Colonic mucosa (tissue), 4 donors: ENCODE measurements at regions not wholly inside any gene's neighbourhood (a gene's known extent, or its start where the extent isn't known, plus 50 kb on each side); places are given as distances from the start of the nearest gene placed in this dataset.

Experiments
- DNase-seq: peaks from one replicate; pipeline ENCODE4 v3.0.0-alpha.2; 2020
- H3K27ac ChIP-seq: fragments of 200-600 bp; one replicate; pipeline ENCODE4 v1.8.0; 2021
- H3K27me3 ChIP-seq: fragments of 200-600 bp; one replicate; pipeline ENCODE4 v1.8.0; 2021
- H3K36me3 ChIP-seq: fragments of 200-600 bp; one replicate; pipeline ENCODE4 v1.8.0; 2021
- H3K4me1 ChIP-seq: fragments of 200-600 bp; one replicate; pipeline ENCODE4 v1.8.0; 2021; ENCODE audit warnings: mild to moderate bottlenecking
- H3K4me3 ChIP-seq: fragments of 200-600 bp; one replicate; pipeline ENCODE4 v1.8.0; 2021
- H3K9ac ChIP-seq, 2 donors: one replicate each; pipeline ENCODE4 v1.7.0; 2013; ENCODE audit warnings: control low read depth in 2 of 2, low read depth in 2 of 2, low read length in 2 of 2
- H3K9me3 ChIP-seq: fragments of 200-600 bp; one replicate; pipeline ENCODE4 v1.8.0; 2021
- intact Hi-C: fragments of 100-400 bp; cut with DNase I; formaldehyde crosslinking; loops from one replicate; pipeline ENCODE4 v1.14.1; 2022
- TF ChIP-seq, protein P1 (sequence below): fragments of 200-600 bp; IDR thresholded peaks from one replicate; pipeline ENCODE4 v1.8.0; 2022; ENCODE audit warnings: antibody characterized with exemption, mild to moderate bottlenecking
- donor health status: healthy.
- donor health status: DM: no; HTN: no; CAD: no.
- donor health status: DM: no; HTN: no; CAD: no.

DNA sequence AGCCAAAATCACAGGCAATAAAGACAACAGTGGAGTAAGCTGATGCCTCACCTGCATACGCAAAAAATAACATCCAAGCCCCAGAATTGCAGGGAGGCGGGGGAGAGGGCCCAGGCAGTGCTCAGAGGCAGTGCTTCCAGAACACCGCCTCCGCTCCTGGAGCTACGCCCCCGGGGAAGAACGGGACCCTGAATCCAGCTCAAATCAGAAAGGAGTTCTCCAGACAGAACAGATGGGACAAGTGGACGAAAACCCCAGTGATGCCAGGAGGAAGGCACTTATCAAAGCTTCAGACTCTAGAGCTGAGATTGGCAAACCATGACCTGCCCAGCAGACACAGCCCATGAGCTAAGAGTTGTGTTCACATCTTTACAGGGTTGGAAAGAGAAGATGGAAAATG, 683.9 kb downstream of the TBC1D22A start:
- Histone ChIP-seq H3K9ac (no peak overlapping the region), H3K4me1 (no peaks in the 10 kb centered on the region), H3K27me3 (no peaks in the 10 kb centered on the region), H3K4me3 (no peak overlapping the region), H3K27ac (no peak overlapping the region), H3K36me3 (no peaks in the 10 kb centered on the region), H3K9me3 (no peaks in the 10 kb centered on the region)
- intact Hi-C loops: no loop called here
- TF ChIP-seq, protein P1, sequence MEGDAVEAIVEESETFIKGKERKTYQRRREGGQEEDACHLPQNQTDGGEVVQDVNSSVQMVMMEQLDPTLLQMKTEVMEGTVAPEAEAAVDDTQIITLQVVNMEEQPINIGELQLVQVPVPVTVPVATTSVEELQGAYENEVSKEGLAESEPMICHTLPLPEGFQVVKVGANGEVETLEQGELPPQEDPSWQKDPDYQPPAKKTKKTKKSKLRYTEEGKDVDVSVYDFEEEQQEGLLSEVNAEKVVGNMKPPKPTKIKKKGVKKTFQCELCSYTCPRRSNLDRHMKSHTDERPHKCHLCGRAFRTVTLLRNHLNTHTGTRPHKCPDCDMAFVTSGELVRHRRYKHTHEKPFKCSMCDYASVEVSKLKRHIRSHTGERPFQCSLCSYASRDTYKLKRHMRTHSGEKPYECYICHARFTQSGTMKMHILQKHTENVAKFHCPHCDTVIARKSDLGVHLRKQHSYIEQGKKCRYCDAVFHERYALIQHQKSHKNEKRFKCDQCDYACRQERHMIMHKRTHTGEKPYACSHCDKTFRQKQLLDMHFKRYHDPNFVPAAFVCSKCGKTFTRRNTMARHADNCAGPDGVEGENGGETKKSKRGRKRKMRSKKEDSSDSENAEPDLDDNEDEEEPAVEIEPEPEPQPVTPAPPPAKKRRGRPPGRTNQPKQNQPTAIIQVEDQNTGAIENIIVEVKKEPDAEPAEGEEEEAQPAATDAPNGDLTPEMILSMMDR: no peak
- DNase-seq: peak; percentile 1

DNA sequence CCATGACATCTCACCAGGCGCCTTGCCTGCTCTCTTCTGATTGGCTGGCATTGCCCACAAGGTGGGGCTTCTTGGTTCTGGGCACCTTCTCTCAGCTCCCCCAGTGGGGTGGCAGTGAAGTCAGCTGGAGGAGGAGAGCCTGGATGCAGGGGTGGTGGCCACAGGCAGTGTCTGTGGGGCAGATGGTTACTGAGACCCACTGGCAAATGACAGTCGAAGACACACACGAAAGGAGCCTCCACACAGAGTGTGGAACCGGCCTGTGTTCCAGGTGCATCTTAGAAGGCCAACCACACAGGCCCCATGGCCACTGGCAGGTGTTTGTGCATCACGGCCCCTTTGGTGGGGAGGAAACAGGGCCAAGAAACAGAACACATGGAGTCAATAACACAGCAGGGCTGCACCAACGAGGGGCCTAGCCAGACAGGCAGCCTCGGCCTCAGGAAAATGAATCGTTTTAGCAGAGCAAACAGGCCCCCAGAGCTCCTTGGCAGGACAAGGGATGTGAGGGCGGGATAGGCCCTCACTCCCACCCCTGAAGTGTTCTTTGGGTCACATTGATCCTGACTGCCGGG, 683.4 kb downstream of the TBC1D22A start:
- no peak for DNase-seq
- H3K36me3 ChIP-seq: no peaks in the 10 kb centered on the region
- intact Hi-C loops: no loop called here
- no peaks in the 10 kb centered on the region for H3K27me3 ChIP-seq
- no peak overlapping the region for H3K27ac ChIP-seq
- no peak overlapping the region for H3K4me3 ChIP-seq
- TF ChIP-seq, protein P1: no peak
- no peak overlapping the region for H3K9ac ChIP-seq
- H3K4me1 ChIP-seq: no peaks in the 10 kb centered on the region
- H3K9me3 ChIP-seq: no peaks in the 10 kb centered on the region

DNA sequence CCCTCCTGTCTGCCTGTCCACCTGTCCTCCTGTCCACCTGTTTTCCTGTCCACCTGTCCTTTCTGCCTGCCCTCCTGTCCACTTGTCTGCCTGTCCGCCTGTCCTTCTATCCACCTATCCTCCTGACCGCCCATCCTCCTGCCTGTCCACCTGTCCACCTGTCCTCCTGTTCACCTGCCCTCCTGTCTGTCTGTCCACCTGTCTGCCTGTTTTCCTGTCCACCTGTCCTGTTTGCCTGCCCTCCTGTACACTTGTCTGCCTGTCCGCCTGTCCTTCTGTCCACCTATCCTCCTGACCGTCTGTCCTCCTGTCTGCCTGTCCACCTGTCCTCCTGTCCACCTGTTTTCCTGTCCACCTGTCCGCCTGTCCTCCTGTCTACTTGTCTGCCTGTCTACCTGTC, 682.8 kb downstream of the TBC1D22A start:
- Histone ChIP-seq H3K9me3 (no peaks in the 10 kb centered on the region), H3K4me1 (no peaks in the 10 kb centered on the region), H3K36me3 (no peaks in the 10 kb centered on the region), H3K27me3 (no peaks in the 10 kb centered on the region), H3K27ac (no peak overlapping the region), H3K9ac (no peak overlapping the region), H3K4me3 (no peak overlapping the region)
- intact Hi-C loops: no loop called here
- DNase-seq: peak; percentile 5
- TF ChIP-seq, protein P1: no peak

DNA sequence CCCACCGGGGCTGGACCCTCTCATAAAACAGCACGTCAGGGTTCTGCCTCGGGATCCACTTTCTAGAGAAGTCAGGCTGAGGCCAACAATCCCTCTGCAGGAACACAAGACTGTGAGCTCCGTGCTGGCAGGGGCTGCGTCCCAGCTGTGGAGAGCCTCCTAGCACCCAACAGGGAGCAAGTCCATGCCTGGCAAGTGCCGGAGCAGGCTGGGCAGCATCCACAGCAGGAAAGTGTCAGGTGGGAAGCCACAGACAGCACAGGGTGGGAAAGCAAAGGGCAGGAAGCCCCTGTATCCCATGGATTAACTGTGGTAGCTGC, 682.3 kb downstream of the TBC1D22A start:
- Histone ChIP-seq H3K27ac (no peak overlapping the region), H3K9me3 (no peaks in the 10 kb centered on the region), H3K36me3 (no peaks in the 10 kb centered on the region), H3K27me3 (no peaks in the 10 kb centered on the region), H3K4me3 (no peak overlapping the region), H3K9ac (no peak overlapping the region), H3K4me1 (no peaks in the 10 kb centered on the region)
- TF ChIP-seq, protein P1: no peak
- intact Hi-C loops: no loop called here
- DNase-seq: peak; percentile 5

DNA sequence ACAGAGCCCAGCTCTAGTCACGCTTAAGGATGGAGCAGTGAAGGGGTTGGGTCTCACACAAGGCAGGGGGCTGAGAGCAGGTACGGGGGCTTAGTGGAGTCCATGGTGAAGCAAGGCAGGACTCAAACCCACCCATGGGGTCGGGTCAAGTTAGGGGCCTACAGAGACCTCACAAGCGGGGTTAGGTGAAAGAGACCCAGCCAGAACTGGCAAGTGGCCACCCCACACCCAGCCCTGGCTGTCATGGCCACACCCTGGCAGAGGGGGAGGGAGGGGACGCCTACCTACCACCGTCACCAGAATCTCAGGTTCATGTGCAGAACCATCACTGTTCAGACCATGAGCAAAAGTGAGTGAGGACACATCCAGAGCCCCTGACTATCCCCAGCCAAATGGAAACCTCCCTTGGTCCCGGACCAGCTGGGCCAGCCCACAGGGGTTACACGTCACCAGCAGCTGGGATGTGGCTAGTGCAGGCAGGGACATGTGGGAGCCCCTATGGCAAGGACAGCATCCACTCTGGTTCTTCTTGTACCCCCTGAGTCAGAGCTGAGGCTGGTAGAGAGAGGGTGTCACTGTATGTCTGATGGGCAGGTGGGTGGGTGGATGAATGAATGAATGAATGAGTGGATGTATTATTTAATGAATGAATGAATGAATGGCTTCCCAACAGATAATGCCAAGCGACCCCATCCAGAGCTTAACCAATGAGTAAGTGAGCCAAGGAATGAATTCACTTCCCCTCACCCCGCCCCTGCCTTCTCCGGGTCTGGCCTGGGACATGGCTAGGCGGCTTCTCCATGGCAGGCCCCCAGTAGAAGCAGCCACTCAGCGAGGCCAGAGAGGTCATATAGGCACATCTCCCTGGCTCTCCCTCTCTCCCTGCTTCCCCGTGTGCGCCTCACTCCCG, 681.6 kb downstream of the TBC1D22A start:
- Histone ChIP-seq H3K27ac (no peak overlapping the region), H3K4me3 (no peak overlapping the region), H3K9me3 (no peaks in the 10 kb centered on the region), H3K9ac (no peak overlapping the region), H3K27me3 (no peaks in the 10 kb centered on the region), H3K36me3 (no peaks in the 10 kb centered on the region), H3K4me1 (no peaks in the 10 kb centered on the region)
- TF ChIP-seq, protein P1: no peak
- DNase-seq: peak; percentile 9
- intact Hi-C loops: no loop called here
